ENCODE measurements at regions not wholly inside any gene's neighbourhood (a gene's known extent, or its start where the extent isn't known, plus 50 kb on each side); places are given as distances from the start of the nearest gene placed in this dataset.
"Not testable (repeated sequence)": the region's sequence is repeated elsewhere in the genome, so short reads cannot be mapped to it uniquely, and the experiment has no call there.

DNA sequence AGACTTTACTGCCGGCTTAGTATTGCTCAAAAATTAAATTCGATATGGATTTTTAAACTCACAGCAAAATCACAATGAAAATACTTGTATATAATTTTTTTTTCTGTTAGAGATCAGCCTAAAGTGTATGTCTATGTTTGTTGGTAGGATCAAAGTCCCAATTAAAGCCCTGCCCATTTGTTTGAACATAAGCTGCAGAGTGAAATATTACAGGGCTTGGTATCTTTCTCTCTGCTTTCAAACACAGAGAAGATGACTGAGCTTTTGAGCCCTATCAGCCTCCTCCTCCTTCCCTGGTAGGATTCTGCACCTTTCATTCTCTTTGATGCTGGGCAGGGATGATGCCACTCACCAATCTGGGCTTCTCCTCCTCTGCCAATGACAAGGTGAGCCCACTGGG lies 345.4 kb downstream of the PPP1R2C start:
- DNase-seq = no peak

GRCh38 chrX:42422961-42423360 lies 355.0 kb downstream of the PPP1R2C start:
- no peak for DNase-seq

GRCh38 chrX:42420426-42420825 lies 357.5 kb downstream of the PPP1R2C start:
- no peak for DNase-seq

DNA sequence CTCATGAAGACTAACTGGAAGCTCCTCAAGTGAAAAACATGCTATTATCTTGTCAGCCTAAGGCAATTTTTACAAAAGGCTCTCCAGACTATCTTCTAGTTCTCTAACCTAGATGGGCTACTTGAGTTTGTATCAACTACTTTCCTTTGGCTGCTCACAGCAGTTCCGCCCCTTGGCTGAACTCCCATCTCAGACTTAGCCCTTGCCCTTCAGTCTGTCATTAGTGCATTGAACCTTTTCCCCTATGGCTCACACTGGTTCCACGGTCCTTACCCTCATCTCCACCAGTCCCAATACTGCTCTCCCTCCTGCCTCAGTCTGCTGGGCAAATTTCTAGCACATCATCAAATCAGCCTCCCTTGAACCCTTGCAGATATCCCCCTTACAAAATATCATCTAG lies 362.3 kb downstream of the PPP1R2C start:
- DNase-seq = no peak

- no peak for DNase-seq
Observed at GRCh38 chrX:42414057-42414456, 363.9 kb downstream of the PPP1R2C start.

DNA sequence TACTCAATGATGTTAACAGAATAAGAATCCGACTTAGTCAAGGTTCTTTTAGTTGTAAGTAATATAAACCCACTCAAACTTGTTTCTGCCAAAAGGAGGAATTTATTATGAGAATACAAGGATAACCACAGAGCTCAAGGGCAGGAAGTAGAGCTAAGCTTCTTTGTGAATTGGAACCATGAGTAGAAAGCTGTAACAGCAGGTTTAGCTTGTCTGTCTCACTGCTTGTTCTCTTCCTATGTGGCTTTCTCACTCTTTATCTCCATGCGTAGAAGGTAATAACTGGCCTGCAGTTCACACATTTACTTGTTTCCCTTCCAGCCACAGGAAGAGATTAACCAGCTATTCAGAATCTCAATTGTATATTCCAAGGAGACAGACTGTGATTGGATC lies 378.3 kb downstream of the PPP1R2C start:
- no peak for DNase-seq

GRCh38 chrX:42398967-42399631 lies 378.9 kb downstream of the PPP1R2C start:
- peak in 1 of 4 experiments; percentile 0 for DNase-seq

DNA sequence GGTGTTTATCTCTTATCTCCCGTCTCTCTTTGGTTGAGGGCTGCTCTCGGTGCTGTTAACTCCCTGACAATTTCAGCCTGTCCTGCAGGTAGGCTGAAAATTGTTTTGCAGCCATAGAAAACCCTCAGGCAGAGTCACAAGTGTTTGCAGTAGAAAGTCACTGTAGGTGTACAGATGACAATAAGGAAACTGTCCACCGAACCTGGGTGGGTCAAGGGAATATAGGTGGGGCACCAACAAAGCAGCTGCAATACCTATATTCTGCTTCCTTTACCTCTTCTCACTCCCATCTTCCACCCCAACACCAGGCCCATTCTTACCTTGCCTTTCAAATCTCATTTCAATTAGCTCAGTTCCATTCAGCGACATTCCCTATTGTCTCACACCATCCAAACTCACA lies 381.8 kb downstream of the PPP1R2C start:
- no peak for DNase-seq

GRCh38 chrX:42392846-42393245 lies 385.1 kb downstream of the PPP1R2C start:
- DNase-seq = no peak

GRCh38 chrX:42386681-42387080 lies 391.3 kb downstream of the PPP1R2C start:
- DNase-seq = no peak

DNA sequence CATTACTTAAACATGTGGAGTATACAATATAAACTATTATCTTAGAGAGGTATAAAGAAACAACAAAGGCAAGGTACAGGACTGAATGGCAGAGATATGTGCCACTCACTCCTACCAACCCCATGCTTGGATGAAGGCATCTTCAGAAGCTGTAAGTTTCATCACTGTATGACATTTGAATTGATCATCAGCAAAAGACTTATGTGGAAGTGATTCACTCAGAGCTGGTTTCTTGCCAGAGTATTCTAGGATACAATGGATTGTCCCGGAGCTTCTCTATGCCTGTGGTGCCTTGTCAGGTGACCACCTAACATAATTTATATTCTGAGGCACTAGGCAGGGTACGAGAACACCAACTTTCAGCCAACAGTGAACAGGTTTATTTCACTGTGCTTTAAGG lies 392.2 kb downstream of the PPP1R2C start:
- no peak for DNase-seq

GRCh38 chrX:42384956-42385355 lies 393.0 kb downstream of the PPP1R2C start:
- no peak for DNase-seq

DNA sequence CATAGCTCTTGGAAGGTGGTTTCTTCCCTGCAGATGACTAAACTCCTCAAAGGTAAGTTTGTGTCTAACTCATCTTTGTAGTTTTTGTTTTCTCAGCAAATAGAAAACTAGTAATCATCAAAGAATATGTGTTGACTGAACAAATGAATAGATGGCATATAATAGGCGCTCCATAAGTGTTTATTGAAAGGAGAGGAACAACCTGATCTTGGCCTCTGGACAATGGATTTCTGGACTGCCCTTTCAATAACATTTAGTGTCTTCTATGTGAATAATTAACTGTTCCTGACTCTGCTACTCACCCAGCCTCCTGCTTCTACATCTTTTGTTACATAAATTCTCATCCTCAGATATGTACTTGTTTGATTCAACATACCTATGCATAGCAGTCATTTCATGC lies 399.1 kb downstream of the PPP1R2C start:
- no peak for DNase-seq

GRCh38 chrX:42375086-42375485 lies 402.9 kb downstream of the PPP1R2C start:
- no peak for DNase-seq

- no peak for DNase-seq
Observed at GRCh38 chrX:42366181-42366580, 411.8 kb downstream of the PPP1R2C start.

DNA sequence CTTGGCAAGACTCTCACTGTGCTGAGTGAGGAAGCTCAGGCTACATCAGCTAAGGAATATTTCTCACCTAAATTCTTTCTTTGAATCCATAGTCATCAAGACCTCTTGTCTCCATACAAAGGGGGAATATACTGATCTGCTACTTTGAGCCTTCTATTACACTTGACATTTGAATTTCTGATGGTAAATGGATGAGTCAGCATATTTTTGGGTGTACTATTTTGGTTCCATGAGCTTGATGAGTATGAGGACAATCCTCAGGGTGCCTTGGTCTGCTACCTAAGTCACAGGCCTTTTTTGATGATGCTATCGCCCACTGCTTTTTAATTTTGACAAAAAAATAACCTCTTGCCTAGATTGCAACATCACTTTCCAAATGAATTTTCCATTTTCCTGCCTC lies 415.7 kb downstream of the PPP1R2C start:
- DNase-seq = no peak

DNA sequence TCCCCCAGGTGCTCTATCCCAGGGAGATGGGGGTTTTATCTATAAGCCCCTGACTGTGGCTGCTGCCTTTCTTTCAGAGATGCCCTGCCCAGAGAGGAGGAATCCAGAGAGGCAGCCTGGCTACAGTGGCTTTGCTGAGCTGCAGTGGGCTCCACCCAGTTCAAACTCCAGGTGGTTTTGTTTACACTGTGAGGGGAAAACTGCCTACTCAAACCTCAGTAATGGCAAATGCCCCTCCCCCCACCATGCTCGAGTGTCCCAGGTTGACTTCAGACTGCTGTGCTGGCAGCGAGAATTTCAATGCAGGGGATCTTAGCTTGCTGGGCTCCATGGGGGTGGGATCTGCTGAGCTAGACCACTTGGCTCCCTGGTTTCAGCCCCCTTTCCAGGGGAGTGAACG lies 419.6 kb upstream of the CASK start:
- not testable (repeated sequence) for DNase-seq
